COLO668 (cell line): ENCODE measurements at regions not wholly inside any gene's neighbourhood (a gene's known extent, or its start where the extent isn't known, plus 50 kb on each side); places are given as distances from the start of the nearest gene placed in this dataset.

Experiments used
- DNase-seq: peaks from one replicate; lab custom pipeline; 2025; ENCODE audit not compliant: unreplicated experiment; lab: John Stamatoyannopoulos, UW

DNA sequence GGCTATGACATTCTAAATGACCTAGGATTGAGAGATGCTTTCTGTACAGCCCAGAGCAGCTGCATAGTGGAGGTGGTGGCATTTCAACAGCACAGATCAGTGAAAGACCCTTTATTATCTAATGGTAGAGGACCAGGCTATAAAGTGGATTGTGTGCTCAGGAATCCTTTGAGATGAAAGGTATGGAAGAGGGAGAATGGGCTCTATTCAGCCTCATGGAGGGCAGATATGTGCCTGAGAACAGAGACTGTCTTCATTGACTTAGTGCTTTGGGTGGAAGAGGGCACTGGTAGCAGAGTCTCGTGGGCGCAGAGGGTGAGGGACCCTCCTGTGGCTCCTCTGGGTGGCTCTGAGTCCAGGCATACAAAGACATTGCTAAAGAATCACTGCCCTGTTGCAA lies 130.0 kb upstream of the SLC24A5 start:
- no peak for DNase-seq

DNA sequence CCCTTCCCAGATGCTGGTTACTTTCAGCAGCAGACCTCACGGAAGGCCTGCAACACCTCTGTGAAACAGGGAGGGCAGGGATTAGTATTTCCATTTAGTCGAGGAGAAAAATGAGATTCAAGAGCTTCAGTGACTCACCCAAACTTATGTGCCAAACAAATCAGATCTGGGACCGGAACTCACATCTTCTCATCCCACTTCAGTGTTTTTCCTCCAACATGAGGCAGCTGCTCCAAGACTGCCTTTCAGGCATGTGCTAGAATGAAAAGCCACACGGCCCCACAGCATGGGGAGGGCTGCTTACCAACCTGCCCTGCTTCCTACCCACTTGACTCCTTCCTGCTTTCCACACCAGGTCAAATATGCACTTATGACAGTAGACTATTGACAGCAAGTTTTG lies 129.4 kb upstream of the SLC24A5 start:
- no peak for DNase-seq

DNA sequence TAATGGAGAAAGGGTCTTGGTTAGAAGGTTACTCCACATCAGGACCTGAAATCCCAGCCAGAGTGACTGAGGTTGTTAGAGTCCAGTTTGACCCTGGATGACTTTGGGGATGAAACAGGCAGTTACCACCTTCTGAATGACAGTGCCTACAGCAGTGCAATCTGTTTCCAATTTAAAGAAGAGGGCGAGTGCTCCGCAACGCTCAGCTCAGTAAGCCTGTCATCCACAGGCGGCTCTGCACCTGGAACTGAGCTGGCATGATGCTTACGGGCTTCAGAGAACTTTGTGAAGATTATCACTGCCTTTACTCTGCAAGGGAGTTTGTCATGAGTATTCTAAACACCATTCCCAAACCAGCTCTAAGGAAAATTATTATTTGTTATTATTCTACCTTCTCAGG lies 127.7 kb upstream of the SLC24A5 start:
- DNase-seq, result no peak

DNA sequence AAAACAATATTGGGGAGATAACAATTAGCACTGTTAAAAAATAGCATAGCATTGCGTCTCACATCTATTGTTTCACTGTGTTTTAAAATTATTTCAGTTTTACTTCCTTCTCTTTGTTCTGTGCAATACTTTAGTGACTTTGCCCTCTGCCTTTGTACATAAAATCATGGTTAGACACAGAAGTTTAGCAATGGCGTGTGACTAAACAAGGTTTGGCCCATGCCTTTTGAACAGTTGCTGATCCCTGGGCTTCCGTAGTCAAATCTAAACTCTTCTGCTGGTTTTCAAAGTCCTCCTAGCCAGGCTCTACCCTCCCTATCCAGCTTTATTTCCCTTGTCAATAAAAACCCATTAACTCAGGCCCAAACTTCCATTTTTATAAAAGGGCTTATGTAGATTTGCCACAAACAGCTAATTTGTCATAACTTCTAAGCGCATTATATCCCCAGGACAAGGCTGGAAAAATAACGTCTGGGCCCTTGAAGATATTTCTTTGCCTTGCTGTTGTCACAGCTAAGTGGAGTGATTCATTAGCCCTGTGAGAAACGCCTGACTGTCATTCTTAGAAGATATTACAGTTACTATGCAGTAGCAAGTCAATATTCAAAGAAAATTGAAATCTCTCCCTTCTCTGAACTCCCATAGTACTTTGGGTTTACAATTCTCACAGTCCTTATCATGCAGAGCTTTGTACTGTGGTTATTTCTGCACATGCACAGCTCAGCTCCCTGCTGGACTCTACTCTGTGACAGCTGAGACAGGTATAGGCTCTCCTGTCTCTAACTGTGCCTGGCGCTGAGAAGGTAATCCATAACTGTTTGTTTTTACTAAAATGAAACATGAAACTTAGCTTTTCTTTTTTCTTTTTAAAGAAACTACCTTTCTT lies 123.4 kb upstream of the SLC24A5 start:
- DNase-seq, result no peak

DNA sequence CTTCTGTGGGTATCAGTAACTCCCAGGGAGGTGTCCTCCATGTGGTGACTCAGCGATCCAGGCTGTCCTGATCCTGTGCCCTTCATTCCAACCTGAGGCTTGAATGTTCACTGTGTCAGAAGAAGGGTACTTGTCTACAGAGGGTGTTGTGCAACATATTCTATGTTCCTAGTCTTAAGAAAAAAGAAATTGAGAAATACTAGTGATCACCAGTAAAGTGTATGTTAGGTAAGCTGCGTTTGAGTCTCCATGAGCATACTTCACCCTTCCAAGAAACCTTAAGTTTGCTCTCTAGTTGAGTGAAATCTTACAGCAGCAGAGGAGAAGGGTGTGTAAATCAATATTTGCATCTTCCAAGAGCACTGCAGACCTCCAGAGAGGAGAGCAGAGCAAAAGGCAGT lies 122.2 kb upstream of the SLC24A5 start:
- no peak for DNase-seq

DNA sequence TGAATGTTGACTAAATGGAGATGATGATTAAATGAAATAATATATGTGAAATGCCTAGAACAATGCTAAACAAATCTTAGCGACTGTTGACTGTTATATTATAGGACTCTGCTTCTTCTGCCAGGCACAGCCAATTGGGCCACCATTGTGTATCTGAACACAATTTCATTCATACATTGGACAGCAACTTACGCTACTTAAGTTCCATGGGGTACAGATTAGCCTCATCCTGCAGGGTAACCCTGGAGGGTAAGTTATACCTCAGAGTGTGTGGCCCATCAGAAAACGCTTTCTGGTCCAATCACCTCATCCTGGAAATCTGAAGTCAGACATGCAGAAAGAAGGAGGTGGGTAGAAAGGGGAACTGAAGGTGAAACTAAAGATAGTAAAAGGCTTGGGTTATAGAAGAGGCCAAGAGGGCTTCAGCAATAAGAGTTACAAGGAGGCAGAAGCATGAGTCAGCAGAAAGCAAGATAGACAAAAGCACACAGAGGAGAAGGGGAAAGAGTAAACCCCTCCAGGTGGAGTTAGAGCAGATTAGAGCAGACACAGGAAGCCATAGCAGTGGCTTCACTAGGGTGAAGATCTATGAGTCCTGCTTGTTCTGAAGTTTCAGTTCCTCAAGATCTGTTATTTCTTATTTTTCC lies 119.3 kb upstream of the SLC24A5 start:
- DNase-seq, result no peak

DNA sequence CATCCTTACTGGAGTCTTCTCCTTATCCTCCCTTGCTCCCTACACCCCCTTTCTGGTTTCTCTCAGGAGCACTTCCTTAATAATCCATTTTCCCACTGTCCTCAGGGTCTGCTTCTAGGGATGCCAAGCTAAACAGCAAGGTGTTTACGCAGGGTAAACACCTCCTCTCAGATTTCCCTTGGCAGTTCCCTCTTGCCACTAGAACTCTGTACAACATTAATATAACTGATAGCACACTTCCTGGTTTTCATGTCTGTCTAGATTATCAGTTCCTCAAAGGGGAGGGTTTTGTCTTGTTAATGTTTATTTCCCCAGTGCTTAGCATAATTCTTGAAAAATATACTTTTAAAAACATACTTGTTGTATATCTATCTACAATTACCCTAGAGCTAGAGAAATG lies 118.0 kb upstream of the SLC24A5 start:
- DNase-seq, result peak; percentile 14

DNA sequence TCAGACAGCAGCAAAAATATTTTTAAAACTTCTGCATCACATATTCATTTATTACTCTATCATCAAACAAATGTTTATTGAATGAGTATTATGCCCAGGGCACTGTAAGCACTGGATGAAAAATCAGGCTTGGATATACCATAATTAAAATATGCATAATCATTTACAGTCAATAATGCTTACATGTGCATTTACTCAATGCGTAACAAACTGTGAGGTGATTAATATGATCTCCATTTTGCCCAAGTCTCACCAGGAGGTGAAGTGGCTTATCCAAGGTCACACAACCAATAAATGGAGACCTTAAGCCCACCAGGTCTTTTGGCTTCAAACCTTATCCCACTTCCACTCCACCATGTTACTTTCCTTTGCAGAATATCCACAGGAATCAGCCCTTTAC lies 117.3 kb upstream of the SLC24A5 start:
- no peak for DNase-seq

DNA sequence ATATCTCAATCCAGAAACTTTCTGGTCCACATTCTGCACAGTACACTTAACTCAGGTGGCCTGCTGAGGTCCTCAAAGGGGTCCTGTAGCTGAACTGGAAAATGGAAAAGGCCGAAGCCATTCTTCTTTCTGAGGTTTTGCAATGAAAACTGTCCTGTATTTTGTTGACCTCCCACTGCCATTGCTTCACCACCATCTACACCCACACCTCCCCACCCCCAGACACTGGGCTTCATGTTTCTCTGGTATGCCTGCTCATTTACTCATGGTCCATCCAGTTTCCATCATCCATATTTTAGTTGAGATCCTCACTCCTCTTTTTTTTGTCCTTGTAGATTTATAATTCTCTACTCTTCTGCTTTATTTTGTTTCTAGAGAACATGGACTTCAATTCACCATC lies 115.7 kb upstream of the SLC24A5 start:
- DNase-seq, result no peak

DNA sequence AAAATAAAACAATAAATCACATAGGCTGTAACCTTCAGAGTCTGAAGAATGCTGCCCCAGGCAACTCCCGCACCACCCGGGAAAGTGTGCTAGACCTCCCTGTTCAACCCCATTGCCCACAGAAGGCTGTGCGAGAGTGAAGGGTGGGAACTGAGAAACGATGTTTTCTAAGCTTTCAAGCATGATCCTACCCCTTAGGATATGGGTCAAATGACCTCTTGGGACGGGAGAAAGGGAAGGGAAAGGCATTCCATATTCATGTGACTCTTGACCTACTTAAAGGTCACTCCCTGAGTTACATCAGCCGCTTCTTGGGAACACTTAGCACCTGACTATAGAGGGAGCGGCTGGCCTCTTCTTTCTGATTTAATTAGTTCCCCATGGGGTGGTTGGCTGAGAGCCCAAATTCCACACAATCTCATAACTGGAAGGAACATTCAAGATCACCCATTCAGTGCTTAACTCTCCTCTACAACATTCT lies 114.7 kb upstream of the SLC24A5 start:
- DNase-seq, result no peak

DNA sequence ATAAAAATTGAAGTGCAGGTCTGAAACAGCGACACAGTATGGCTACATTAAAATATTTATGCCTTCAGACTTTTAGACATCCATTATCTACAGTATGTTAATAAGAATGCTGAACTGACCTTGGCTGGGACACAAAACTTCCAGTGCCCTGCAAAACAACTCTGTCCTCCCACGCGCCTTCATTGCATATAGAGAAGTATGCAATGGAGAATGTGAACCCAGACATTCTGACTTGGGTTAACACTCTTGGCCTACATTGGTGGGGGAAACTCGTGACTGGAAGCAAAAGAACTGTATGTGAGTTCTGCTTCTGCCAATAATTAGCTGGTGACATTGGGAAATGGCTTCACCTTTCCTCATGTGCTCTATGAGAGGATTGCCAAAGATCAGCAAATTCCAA lies 110.5 kb upstream of the SLC24A5 start:
- DNase-seq, result no peak

DNA sequence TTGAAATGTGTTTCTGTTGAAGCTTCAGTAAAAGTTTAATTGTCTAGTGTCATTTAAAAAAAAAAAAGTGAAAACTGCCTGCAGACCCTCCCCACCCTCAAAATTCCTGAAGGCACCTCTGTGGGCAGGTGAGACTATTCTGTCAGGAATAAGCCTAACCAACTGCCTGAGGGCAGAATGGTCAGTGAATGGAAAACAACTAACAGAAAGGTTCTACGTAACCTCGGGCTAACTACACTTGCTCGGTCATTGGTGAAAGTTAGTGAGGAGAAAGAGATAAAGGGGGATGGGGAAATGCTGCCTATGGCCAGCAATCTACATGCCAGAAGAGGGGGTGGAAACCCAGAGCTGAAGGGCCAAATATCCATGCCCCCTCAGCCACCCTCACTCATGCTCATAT lies 108.6 kb upstream of the SLC24A5 start:
- DNase-seq, result no peak

DNA sequence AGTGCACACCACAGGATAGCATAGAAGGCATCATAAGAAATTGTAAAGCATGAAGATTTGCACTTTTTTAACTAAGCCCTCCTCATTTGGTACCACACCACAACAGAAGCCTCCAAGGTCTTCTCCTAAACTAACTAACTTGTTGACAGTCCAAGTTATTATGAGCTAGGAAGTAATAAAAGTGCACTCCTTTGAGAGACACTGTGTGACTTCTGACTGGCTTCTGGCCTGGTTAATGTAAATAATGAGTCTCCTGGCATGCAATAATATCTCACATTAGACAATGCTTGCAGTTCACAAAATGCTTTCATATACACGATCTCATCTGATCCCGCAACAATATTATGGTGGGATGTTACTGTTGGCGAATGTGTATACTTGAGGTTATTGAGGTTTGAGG lies 103.9 kb upstream of the SLC24A5 start:
- DNase-seq, result no peak

DNA sequence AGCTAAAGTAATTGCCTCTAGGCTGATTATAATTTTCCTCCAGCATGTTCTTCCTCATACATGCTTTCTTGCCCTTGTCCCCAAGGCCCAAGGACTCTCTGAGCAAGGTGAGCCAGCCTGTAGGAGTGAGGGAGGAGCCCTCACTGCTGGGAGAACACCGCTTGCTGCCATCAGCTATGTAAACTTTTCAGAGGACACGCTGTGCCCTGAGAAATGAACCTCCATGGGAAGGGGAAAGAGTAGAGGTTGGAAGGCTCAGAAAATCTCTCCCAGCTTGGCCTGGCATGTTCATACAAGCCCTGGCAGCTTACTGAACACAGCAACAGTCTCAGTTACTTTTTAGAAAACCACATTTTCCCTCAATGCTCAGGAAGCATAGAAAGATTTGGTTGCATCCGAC lies 103.0 kb upstream of the SLC24A5 start:
- DNase-seq, result no peak

DNA sequence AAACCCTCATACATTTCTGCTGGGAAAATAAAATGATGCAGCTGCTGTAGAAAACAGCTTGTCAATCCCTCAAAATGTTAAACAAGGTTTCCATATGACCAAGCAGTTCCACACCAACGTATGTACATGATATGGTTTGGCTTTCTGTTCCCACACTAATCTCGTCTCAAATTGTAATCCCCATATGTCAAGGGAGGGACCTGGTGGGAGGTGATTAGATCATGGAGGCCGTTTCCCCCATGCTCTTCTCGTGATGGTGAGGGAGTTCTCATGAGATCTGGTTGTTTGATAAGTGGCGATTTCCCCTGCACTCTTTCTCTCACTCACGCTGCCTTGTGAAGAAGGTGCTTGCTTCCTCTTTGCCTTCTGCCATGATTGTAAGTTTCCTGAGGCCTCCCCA lies 100.6 kb upstream of the SLC24A5 start:
- DNase-seq, result no peak

DNA sequence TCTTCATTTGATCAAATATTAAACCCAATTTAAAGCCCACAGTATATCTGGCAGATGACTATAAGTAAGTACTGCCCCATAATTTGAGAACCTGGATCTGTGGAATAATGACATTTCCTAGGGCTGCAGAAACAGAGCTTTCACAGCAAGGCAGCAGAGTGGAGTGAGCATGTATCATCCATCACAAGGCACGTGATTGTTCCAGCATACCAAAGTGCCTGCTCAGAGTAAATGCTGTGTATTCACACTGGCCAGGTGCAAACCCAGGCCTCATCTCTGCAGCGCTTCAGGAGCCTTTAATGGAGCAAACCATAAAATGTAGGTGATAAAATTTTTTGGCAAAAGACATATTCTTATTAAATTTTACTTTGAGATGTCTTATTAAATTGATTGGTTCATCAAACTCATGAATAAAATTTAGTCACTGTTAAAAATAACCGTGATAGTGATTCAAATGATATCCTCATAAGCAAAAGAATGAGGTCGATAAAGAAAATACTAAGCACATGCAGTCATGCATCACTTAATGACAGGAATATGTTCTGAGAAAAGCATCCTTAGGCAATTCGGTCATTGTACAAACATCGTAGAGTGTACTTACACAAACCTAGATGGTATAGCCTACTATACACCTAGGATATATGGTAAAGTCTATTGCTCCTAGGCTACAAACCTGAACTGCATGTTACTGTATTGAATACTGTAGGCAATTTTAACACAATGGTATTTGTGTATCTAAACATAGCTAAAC lies 99.3 kb upstream of the SLC24A5 start:
- DNase-seq, result peak; percentile 78

DNA sequence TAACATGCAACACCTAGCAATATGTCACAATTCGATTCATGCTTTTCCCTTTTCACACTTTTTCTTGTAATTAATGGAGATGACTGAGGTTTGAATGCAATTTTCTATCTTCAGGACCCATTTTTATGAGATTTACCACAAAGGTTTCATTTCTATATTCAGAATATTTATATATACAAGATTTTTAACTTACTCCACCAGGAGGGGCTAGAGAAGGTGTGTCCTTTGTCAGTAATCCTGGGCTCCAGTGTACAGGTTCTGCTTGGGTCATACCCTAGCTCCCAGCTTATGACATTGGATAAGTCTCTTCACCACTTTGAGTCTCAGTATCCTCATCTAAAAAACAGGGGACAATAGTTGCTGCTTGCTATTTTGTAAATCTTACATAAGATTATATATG lies 95.7 kb upstream of the SLC24A5 start:
- DNase-seq, result no peak

DNA sequence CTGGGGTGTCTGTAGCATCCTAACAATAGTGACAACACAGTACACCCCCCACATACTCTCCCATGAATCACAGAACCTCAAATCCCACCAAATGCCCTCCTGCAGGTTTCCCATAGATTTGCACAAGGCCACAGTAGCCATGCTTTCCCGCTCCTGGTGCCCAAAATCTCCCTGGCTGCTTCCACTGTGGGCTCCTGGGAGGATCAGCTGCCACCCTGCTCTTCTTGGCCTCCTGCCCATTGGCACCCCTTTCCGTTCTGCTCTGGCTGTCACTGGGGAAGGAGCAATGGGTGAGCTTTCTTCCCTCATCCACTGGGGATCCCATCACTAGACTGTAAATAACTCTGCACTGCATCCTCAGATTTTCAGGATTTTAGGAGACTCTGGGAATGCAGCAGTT lies 92.1 kb upstream of the SLC24A5 start:
- DNase-seq, result no peak

DNA sequence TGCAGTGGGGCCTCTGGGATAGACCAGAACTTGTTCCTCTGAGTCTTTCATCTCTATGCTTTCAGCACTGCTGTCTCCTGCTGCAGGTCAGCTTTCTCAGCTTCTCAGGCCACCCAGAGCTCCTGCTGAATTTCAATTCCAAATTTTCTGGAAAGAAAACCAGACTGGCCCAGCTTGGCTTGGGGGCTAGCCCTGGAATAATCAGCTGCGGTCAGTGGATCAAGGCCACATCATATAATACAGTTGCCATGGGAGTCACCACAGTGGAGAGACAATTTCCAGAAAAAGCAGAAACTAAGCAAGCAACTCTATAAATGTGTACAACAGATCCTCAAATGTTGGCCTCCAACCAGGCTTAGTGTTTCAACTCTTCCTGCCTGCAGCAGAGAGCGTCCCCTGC lies 91.1 kb upstream of the SLC24A5 start:
- DNase-seq, result no peak

DNA sequence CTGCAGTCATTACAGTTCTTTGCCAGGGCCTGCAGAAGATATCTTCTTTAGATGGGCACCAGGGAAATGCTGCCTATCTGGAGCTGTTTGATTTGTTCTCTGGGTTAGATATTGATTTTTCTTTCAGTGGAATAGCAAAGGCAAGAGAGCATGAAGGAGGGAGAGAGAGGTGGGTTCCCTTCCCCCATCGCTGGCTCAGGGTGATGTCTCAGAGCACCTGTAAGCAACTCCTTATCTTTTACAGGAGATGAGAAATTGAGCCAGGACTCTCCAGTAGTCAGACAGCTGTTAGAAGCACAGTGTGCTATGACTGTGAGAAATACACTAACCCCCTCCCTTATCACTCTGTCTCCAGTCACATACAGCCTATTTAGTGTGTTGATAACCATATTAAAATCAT lies 89.3 kb upstream of the SLC24A5 start:
- no peak for DNase-seq

DNA sequence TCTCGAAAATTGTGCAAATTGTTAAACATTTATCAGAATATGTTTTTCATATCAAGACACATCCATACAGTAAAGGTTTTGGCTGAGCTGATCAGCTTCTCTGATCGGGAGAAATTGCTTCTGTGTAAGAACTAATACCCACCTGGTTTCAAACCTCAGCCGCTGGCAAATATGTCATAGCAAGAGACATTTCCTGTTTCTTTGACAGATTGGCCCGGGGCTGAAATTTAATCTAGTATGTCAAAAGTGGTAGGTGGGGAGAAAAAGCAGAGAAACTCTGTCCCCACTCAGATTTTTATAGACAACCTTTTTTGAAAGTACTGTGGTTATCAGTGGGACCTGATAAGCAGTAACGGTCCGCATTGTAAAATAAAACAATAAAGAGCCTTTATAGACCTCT lies 88.8 kb upstream of the SLC24A5 start:
- no peak for DNase-seq

DNA sequence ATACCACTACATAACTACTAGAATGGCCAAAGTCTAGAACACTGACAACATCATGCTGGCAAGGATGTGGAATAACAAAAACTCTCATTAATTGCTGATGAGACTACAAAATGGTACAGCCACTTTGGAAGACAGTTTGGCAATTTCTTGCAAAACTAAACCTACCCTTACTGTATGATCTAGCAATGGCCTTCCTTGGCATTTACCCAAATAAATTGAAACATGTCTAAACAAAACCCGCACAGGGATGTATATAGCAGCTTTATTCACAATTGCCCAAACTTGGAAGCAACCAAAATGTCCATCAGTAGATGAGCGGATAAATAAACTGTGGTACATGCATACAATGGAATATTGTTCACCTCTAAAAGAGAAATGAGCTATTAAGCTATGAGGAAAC lies 87.9 kb upstream of the SLC24A5 start:
- no peak for DNase-seq
